KG1 (cell line): ENCODE measurements at regions not wholly inside any gene's neighbourhood (a gene's known extent, or its start where the extent isn't known, plus 50 kb on each side); places are given as distances from the start of the nearest gene placed in this dataset.

Experiments used
- DNase-seq: peaks from one replicate; lab custom pipeline; 2025; lab: John Stamatoyannopoulos, UW

DNA sequence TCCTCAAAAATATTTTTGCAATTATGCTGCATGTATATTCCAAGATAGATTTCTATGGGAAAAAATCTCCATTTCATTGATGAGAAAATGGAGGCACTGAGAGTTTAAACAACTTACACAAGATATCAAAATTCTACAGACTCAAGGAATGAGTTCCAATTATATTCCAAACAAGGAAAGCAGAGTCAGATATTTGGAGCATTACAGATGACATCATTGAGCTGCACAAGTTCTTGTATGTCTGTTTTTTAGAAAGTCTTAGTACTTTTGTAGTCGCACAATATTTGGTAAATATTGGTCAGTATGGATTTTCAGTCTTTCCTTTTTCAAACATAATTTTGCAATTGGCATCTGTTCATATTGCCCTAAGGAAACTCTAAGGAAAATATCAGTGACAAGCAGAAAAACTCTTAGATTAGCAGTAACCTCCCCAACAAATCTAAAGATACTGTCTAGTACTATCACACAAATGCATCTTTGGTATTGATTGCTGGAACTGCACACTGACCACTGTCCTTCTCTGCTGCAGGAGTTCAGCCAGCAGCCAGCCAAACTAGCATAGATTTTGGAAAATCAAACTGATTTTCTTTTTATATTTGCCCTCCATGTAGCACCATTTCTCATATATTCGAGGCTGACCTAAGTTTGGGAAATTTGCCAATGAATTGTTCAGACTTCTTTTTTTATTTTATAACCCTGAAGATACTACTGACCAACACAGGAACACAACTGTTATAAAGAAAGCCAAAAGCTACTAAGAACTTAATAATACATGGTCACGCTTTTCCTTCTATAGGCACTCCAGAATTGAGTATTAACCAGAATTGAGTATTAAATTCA is 51.7 kb upstream of the TBX18 start:
- DNase-seq = no peak
